Astrocyte (in vitro differentiated cells and primary cell): ENCODE measurements at regions not wholly inside any gene's neighbourhood (a gene's known extent, or its start where the extent isn't known, plus 50 kb on each side); places are given as distances from the start of the nearest gene placed in this dataset.

Experiments used
- DNase-seq: peaks from one replicate; pipeline ENCODE4 v3.0.0-alpha.2; 2010; ENCODE audit warnings: low read depth
- FAIRE-seq: peaks from 2 replicates; lab custom pipeline; 2011; peaks lifted over from hg19 to GRCh38; lab: Jason Lieb, UNC
- H2AFZ ChIP-seq: 2 replicates; pipeline ENCODE4 v1.6.0; 2012; ENCODE audit warnings: low read depth, low read length, inconsistent platforms
- H3K27ac ChIP-seq: 2 replicates; pipeline ENCODE4 v1.5.1; 2011; ENCODE audit warnings: low read depth, low read length, inconsistent platforms
- H3K27me3 ChIP-seq: 2 replicates; pipeline ENCODE4 v1.6.0; 2011; ENCODE audit warnings: low read length, inconsistent platforms; ENCODE audit not compliant: insufficient read depth
- H3K36me3 ChIP-seq: 2 replicates; pipeline ENCODE4 v1.5.1; 2011; ENCODE audit warnings: low read length, inconsistent platforms; ENCODE audit not compliant: insufficient read depth
- H3K4me1 ChIP-seq: 2 replicates; pipeline ENCODE4 v1.5.1; 2011; ENCODE audit warnings: low read length, inconsistent platforms; ENCODE audit not compliant: insufficient read depth
- H3K4me2 ChIP-seq: 2 replicates; pipeline ENCODE4 v1.6.0; 2012; ENCODE audit warnings: low read length, inconsistent platforms
- H3K4me3 ChIP-seq: 2 replicates; pipeline ENCODE4 v1.5.1; 2011; ENCODE audit warnings: low read depth, mild to moderate bottlenecking, low read length, inconsistent platforms; ENCODE audit not compliant: insufficient read depth
- H3K79me2 ChIP-seq: 2 replicates; pipeline ENCODE4 v1.6.0; 2012; ENCODE audit warnings: mild to moderate bottlenecking, low read length, inconsistent platforms; ENCODE audit not compliant: insufficient read depth
- H3K9ac ChIP-seq: 2 replicates; pipeline ENCODE4 v1.6.0; 2012; ENCODE audit warnings: mild to moderate bottlenecking, low read length, inconsistent platforms
- H3K9me3 ChIP-seq: 2 replicates; pipeline ENCODE4 v1.5.1; 2012; ENCODE audit warnings: low read depth, mild to moderate bottlenecking, low read length, inconsistent platforms; ENCODE audit not compliant: insufficient read depth
- H4K20me1 ChIP-seq: 2 replicates; pipeline ENCODE4 v1.6.0; 2012; ENCODE audit warnings: low read length, inconsistent platforms; ENCODE audit not compliant: insufficient read depth
- H3K27ac Mint-ChIP-seq: one replicate; pipeline ENCODE4 v1.8.0; 2021; ENCODE audit warnings: mild to moderate bottlenecking, mixed read lengths; ENCODE audit not compliant: unreplicated experiment
- H3K27me3 Mint-ChIP-seq: one replicate; pipeline ENCODE4 v1.8.0; 2021; ENCODE audit warnings: low read depth, mixed read lengths; ENCODE audit not compliant: unreplicated experiment
- H3K36me3 Mint-ChIP-seq: one replicate; pipeline ENCODE4 v1.8.0; 2021; ENCODE audit warnings: low read depth, mixed read lengths; ENCODE audit not compliant: unreplicated experiment
- H3K4me1 Mint-ChIP-seq: one replicate; pipeline ENCODE4 v1.8.0; 2021; ENCODE audit warnings: low read depth, mixed read lengths; ENCODE audit not compliant: unreplicated experiment
- H3K4me3 Mint-ChIP-seq: one replicate; pipeline ENCODE4 v1.8.0; 2021; ENCODE audit warnings: mild to moderate bottlenecking, moderate library complexity, mixed read lengths; ENCODE audit not compliant: unreplicated experiment
- H3K9me3 Mint-ChIP-seq: one replicate; pipeline ENCODE4 v1.8.0; 2021; ENCODE audit warnings: mild to moderate bottlenecking, mixed read lengths; ENCODE audit not compliant: unreplicated experiment
- EZH2 ChIP-seq: IDR thresholded peaks from 2 replicates; pipeline ENCODE4 v1.6.1; 2012; ENCODE audit warnings: mild to moderate bottlenecking, low read length, inconsistent platforms; ENCODE audit not compliant: insufficient read depth
- TF ChIP-seq, protein P1 (sequence below): IDR thresholded peaks from 2 replicates; pipeline ENCODE4 v1.5.1; 2011; ENCODE audit warnings: low read depth, mild to moderate bottlenecking, inconsistent platforms, low read length, moderate library complexity; ENCODE audit not compliant: insufficient read depth

- TF ChIP-seq, protein P1, sequence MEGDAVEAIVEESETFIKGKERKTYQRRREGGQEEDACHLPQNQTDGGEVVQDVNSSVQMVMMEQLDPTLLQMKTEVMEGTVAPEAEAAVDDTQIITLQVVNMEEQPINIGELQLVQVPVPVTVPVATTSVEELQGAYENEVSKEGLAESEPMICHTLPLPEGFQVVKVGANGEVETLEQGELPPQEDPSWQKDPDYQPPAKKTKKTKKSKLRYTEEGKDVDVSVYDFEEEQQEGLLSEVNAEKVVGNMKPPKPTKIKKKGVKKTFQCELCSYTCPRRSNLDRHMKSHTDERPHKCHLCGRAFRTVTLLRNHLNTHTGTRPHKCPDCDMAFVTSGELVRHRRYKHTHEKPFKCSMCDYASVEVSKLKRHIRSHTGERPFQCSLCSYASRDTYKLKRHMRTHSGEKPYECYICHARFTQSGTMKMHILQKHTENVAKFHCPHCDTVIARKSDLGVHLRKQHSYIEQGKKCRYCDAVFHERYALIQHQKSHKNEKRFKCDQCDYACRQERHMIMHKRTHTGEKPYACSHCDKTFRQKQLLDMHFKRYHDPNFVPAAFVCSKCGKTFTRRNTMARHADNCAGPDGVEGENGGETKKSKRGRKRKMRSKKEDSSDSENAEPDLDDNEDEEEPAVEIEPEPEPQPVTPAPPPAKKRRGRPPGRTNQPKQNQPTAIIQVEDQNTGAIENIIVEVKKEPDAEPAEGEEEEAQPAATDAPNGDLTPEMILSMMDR = no peak
- no peak for TF ChIP-seq EZH2
- H3K27ac Mint-ChIP-seq = no peak overlapping the region
- no peaks in the 10 kb centered on the region for H3K4me1 Mint-ChIP-seq
- no peaks in the 10 kb centered on the region for H3K9me3 ChIP-seq
- no peaks in the 10 kb centered on the region for H4K20me1 ChIP-seq
- FAIRE-seq (no peak), DNase-seq (no peak)
- H3K4me2 ChIP-seq = no peak overlapping the region
- no peaks in the 10 kb centered on the region for H3K36me3 ChIP-seq
- H3K27me3 ChIP-seq = no peaks in the 10 kb centered on the region
- no peak overlapping the region for H3K27ac ChIP-seq
- H3K4me3 ChIP-seq = no peak overlapping the region
- no peaks in the 10 kb centered on the region for H3K79me2 ChIP-seq
- no peaks in the 10 kb centered on the region for H3K36me3 Mint-ChIP-seq
- H3K4me1 ChIP-seq = no peaks in the 10 kb centered on the region
- H2AFZ ChIP-seq = no peak overlapping the region
- H3K9ac ChIP-seq = no peak overlapping the region
- H3K9me3 Mint-ChIP-seq = no peaks in the 10 kb centered on the region
- no peak overlapping the region for H3K4me3 Mint-ChIP-seq
- no peaks in the 10 kb centered on the region for H3K27me3 Mint-ChIP-seq
Measured at GRCh38 chr4:115770046-115770543, 656.7 kb upstream of the NDST4 start.

DNA sequence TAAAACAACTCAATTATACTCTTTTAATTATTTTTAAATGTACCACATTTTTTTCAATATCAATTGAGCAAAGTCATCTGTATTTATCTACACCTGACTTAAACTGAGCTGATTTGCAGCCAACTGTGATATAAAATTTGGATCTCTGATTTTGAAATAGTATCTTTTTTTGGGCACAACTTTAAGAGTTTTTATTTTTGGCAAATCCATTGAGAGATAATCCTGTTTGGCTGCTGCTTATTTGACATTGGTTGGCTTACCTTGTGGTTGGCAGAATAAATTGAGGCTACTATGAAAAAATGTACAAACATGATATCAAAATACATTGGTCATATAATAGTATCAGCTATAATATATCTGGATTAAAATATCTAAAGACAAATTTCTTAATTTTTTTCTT is 656.0 kb upstream of the NDST4 start:
- Mint-ChIP-seq H3K27ac (no peak overlapping the region), H3K4me1 (no peaks in the 10 kb centered on the region), H3K9me3 (no peaks in the 10 kb centered on the region), H3K27me3 (no peaks in the 10 kb centered on the region), H3K4me3 (no peak overlapping the region), H3K36me3 (no peaks in the 10 kb centered on the region)
- no peaks in the 10 kb centered on the region for H3K79me2 ChIP-seq
- no peaks in the 10 kb centered on the region for H3K27me3 ChIP-seq
- no peak overlapping the region for H3K27ac ChIP-seq
- H3K9me3 ChIP-seq = no peaks in the 10 kb centered on the region
- H3K9ac ChIP-seq = no peak overlapping the region
- DNase-seq (no peak), FAIRE-seq (no peak)
- TF ChIP-seq, protein P1 = no peak
- no peak for TF ChIP-seq EZH2
- no peaks in the 10 kb centered on the region for H3K36me3 ChIP-seq
- H3K4me1 ChIP-seq = no peaks in the 10 kb centered on the region
- no peak overlapping the region for H3K4me2 ChIP-seq
- no peak overlapping the region for H3K4me3 ChIP-seq
- H4K20me1 ChIP-seq = no peaks in the 10 kb centered on the region
- H2AFZ ChIP-seq = no peak overlapping the region

DNA sequence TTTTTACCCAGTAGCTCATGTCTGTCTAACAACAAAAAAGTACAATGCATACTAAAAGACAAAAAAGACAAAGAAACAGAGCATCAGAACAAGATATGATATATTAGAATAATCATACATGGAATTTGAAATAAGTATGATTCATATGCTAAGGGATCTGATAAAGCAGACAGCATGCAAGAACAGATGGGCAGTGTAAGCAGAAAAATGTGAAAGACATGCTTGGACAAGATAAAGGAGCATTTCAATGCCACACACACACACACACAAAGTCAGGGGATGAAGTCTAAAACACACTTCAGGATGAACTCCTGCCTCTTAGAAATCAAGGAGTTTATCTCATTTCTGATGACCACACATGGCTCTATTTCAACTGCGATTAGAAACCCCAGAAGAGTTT is 649.6 kb upstream of the NDST4 start:
- Histone ChIP-seq H3K27me3 (no peaks in the 10 kb centered on the region), H3K27ac (no peak overlapping the region), H3K4me3 (no peak overlapping the region), H3K9ac (no peak overlapping the region), H3K36me3 (no peaks in the 10 kb centered on the region), H3K79me2 (no peaks in the 10 kb centered on the region), H3K4me1 (no peaks in the 10 kb centered on the region), H4K20me1 (no peaks in the 10 kb centered on the region), H3K9me3 (peaks cover 3% of the 10 kb centered on the region), H3K4me2 (no peak overlapping the region), H2AFZ (no peak overlapping the region)
- FAIRE-seq = no peak
- H3K27ac Mint-ChIP-seq = no peak overlapping the region
- no peaks in the 10 kb centered on the region for H3K4me1 Mint-ChIP-seq
- no peaks in the 10 kb centered on the region for H3K27me3 Mint-ChIP-seq
- TF ChIP-seq, protein P1 = no peak
- TF ChIP-seq EZH2 = no peak
- no peak overlapping the region for H3K4me3 Mint-ChIP-seq
- no peak for DNase-seq
- no peaks in the 10 kb centered on the region for H3K9me3 Mint-ChIP-seq
- H3K36me3 Mint-ChIP-seq = no peaks in the 10 kb centered on the region
